Tibial nerve (tissue), 4 donors: ENCODE measurements at regions not wholly inside any gene's neighbourhood (a gene's known extent, or its start where the extent isn't known, plus 50 kb on each side); places are given as distances from the start of the nearest gene placed in this dataset.

Source experiments
- CTCF ChIP-seq, 5 experiments: fragments of 200-600 bp in 3 of 5; fragments of 450-650 bp in 2 of 5; sonication (generic) in 3 of 5; IDR thresholded peaks; one replicate each; pipeline ENCODE4 v1.5.1; 2016 to 2019; ENCODE audit warnings: antibody characterized with exemption in 5 of 5, mild to moderate bottlenecking in 3 of 5, moderate library complexity in 2 of 5
- EP300 ChIP-seq, 2 donors: sonication (generic); formaldehyde crosslinking; IDR thresholded peaks; one replicate each; pipeline ENCODE4 v1.6.1; 2017; ENCODE audit warnings: antibody characterized with exemption in 2 of 2, mild to moderate bottlenecking in 1 of 2
- POLR2A ChIP-seq, 2 donors: fragments of 450-650 bp; IDR thresholded peaks; one replicate each; pipeline ENCODE4 v1.6.1; 2017; ENCODE audit warnings: antibody characterized with exemption in 2 of 2, mild to moderate bottlenecking in 2 of 2, moderate library complexity in 2 of 2

- TF ChIP-seq POLR2A (IDR thresholded peaks at IDR 0.05) (no peak), CTCF (IDR thresholded peaks at IDR 0.05) (no peak), EP300 (IDR thresholded peaks at IDR 0.05) (no peak)
Measured at GRCh38 chr16:63883091-63883490, 1238.8 kb downstream of the CDH11 start.
